ENCODE measurements at regions not wholly inside any gene's neighbourhood (a gene's known extent, or its start where the extent isn't known, plus 50 kb on each side); places are given as distances from the start of the nearest gene placed in this dataset.
A peak's percentile ranks its signal among the peaks of the same experiment; 100 is the strongest.

DNA sequence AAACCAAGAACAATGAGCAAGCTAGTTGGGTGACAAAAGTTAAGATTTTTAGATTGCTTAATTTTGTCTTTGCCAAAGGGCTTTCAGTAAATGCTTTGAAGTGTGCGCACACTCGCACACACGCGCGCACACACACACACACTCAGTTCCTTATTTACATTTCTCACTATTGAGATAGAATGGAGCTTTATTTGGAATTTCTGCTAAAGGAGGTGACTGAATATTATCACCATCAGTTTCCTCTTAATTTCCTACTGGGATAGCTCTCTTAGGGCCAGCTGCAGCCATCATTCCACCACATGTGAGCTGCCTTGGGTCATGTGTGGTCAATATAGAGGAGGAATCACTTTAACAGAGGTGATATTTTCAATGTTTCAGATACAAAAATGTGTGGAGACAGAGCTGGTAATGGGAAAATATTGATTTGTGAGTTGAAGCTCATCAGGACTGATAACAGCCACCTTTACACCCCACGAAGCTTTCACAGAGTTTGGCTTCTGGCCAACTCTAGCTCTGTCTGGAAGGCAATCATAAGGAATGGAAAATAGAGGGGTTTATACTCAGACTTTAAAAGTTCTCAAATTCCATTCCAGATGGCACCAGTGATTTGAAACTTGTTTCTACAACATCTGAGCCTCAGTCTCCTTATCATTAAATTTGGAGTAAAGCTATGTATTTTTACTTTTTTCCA is 99.9 kb downstream of the MACIR start:
- no peak for DNase-seq
- Mint-ChIP-seq H3K4me3 (no peak overlapping the region), H3K27me3 (ENCODE audit: insufficient read depth) (no peaks in the 10 kb centered on the region; the same call in 1 of the 2 replicates), H3K36me3 (ENCODE audit: low read depth) (no peaks in the 10 kb centered on the region), H3K27ac (no peak overlapping the region), H3K9me3 (no peaks in the 10 kb centered on the region), H3K4me1 (ENCODE audit: low read depth) (peaks cover 89% of the 10 kb centered on the region)
- no peak for TF ChIP-seq CTCF (IDR thresholded peaks at IDR 0.05)

DNA sequence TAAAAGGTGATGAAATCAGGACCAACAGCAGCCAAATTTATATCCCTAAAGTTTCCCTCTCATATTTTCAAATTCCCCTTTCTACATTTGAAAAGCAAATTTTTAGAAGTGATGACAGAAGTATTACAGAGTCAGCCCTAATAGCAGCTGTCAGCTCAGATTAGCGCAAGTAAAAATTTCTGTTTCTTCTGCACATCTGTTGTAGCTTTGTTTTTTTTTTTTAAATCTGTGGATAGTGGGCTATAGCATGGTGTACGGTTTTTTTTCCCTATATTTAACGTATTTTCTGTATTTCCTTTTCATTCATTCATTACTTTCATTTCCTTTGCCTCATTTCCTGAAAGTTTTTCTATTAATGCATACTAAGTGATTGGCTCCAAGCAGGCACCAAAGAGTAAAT is 99.1 kb downstream of the MACIR start:
- Mint-ChIP-seq H3K27ac (no peak overlapping the region), H3K4me1 (ENCODE audit: low read depth) (peaks cover 82% of the 10 kb centered on the region), H3K36me3 (ENCODE audit: low read depth) (no peaks in the 10 kb centered on the region), H3K9me3 (no peaks in the 10 kb centered on the region), H3K27me3 (ENCODE audit: insufficient read depth) (no peaks in the 10 kb centered on the region; the same call in 1 of the 2 replicates), H3K4me3 (peak overlapping the region; percentile 44)
- no peak for TF ChIP-seq CTCF (IDR thresholded peaks at IDR 0.05)
- no peak for DNase-seq

DNA sequence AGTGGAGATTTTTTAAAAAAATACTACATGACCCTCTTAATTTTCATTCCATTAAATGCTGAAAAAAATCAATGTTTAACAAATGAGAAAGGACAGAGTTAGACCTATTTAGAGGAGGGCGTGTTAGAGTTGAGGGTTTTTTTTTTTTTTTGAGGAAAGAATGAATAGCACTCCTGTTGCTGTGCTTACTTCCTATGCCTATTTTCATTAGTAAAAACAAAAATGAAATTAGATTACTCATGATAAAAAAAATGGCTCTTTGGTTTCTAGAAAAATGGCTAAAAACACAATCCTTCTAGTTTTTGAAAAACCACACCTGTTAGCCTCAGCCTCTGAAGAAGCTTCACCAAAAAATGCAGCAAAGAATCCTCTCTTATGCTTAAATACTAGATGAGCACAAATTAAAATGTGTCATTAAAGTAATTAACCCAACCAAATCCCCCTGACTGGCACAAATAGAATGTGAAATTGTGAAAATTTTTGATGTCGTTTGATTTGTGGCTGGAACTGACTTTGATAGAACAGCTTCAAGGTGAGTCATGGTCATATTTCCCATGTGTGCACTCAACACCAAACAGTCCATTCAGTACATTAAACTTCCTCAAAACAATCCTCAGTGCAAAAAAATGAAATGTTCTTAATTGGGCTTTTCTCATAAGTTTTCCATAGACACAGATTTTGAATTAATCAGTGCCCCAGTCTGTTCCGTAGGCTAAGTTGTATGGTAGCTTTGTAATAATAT is 98.0 kb downstream of the MACIR start:
- Mint-ChIP-seq H3K9me3 (no peaks in the 10 kb centered on the region), H3K4me3 (no peak overlapping the region), H3K27ac (no peak overlapping the region), H3K36me3 (ENCODE audit: low read depth) (no peaks in the 10 kb centered on the region), H3K4me1 (ENCODE audit: low read depth) (peaks cover 71% of the 10 kb centered on the region), H3K27me3 (ENCODE audit: insufficient read depth) (no peaks in the 10 kb centered on the region; the same call in 1 of the 2 replicates)
- TF ChIP-seq CTCF (IDR thresholded peaks at IDR 0.05), result no peak
- DNase-seq, result no peak

GRCh38 chr5:103355579-103355978 is 97.0 kb downstream of the MACIR start:
- no peaks in the 10 kb centered on the region for H3K36me3 Mint-ChIP-seq (ENCODE audit: low read depth)

DNA sequence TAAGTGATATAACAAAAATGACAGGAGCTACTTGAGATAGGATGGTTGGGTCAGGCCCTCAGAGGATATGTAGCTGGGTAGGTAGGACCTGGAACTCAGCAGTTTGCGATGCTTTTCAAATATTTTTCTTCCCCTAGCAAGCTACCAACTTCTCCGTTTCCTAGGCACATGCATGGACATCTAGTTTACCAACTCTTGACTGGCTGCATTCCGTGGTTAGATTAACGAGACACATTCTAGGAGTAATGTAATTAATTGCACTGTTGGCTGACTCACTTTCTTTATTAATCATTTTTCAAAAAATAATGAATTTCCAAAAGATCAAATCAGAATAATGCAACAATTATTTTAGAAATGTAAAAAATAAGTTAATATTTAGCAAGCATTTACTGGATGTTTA is 95.9 kb downstream of the MACIR start:
- H3K4me1 Mint-ChIP-seq (ENCODE audit: low read depth), result peaks cover 56% of the 10 kb centered on the region
- H3K4me3 Mint-ChIP-seq, result no peak overlapping the region
- no peaks in the 10 kb centered on the region for H3K36me3 Mint-ChIP-seq (ENCODE audit: low read depth)
- H3K9me3 Mint-ChIP-seq, result no peaks in the 10 kb centered on the region
- no peak for TF ChIP-seq CTCF (IDR thresholded peaks at IDR 0.05)
- H3K27me3 Mint-ChIP-seq (ENCODE audit: insufficient read depth), result no peaks in the 10 kb centered on the region; the same call in 1 of the 2 replicates
- no peak for DNase-seq
- H3K27ac Mint-ChIP-seq, result no peak overlapping the region

More at GRCh38 chr5:103355579-103355978, 97.0 kb downstream of the MACIR start:
- DNase-seq, result no peak
- Mint-ChIP-seq H3K27me3 (ENCODE audit: insufficient read depth) (no peaks in the 10 kb centered on the region; the same call in 1 of the 2 replicates), H3K4me3 (no peak overlapping the region), H3K4me1 (ENCODE audit: low read depth) (peaks cover 62% of the 10 kb centered on the region), H3K27ac (no peak overlapping the region), H3K9me3 (no peaks in the 10 kb centered on the region)
- no peak for TF ChIP-seq CTCF (IDR thresholded peaks at IDR 0.05)
